IMR-90 (cell line): ENCODE measurements at regions not wholly inside any gene's neighbourhood (a gene's known extent, or its start where the extent isn't known, plus 50 kb on each side); places are given as distances from the start of the nearest gene placed in this dataset.

Experiments used
- ATAC-seq: fragments of 200-7000 bp; cut with Tn5 transposase; 2 replicates; pipeline ENCODE4 v1.9.1; 2020; ENCODE audit warnings: low read depth, mild to moderate bottlenecking, moderate library complexity
- BruUV-seq: library from RNA; stranded (reverse); fragments of 400-500 nt; replicated peaks from 2 replicates; lab custom pipeline; 2021; lab: Mats Ljungman, UMichigan
- CTCF ChIA-PET: fragments of 300-600 bp; formaldehyde crosslinking; extraction: SDS; loops from one replicate; lab custom pipeline; 2021; ENCODE audit warnings: antibody characterized with exemption; lab: Yijun Ruan, JAX
- POLR2A ChIA-PET: fragments of 300-600 bp; sonication (Branson Sonifier 250); formaldehyde crosslinking; loops from one replicate; lab custom pipeline; 2022; ENCODE audit warnings: antibody characterized with exemption; ENCODE audit not compliant: unreplicated experiment; lab: Charles Lee
- DNase-seq: peaks from one replicate; pipeline ENCODE4 v3.0.0; 2013
- H2AFZ ChIP-seq: replicated peaks from 2 replicates; pipeline ENCODE3; 2013; ENCODE audit warnings: low read length, mild to moderate bottlenecking; ENCODE audit not compliant: poor library complexity
- H2AK5ac ChIP-seq: 2 replicates; pipeline ENCODE4 v1.6.1; 2013; ENCODE audit warnings: low read depth, low read length, inconsistent platforms
- H2AK9ac ChIP-seq: replicated peaks from 2 replicates; pipeline ENCODE3; 2013; ENCODE audit warnings: mild to moderate bottlenecking, low read depth, low read length, moderate library complexity; ENCODE audit not compliant: poor library complexity
- H2BK120ac ChIP-seq: 2 replicates; pipeline ENCODE4 v1.6.1; 2013; ENCODE audit warnings: low read depth, low read length, inconsistent platforms
- H2BK15ac ChIP-seq: 3 replicates; pipeline ENCODE4 v1.6.1; 2013; ENCODE audit warnings: low read depth, low read length, inconsistent platforms
- H2BK20ac ChIP-seq: 2 replicates; pipeline ENCODE4 v1.6.1; 2013; ENCODE audit warnings: low read depth, mild to moderate bottlenecking, inconsistent platforms, low read length, moderate library complexity
- H2BK5ac ChIP-seq: 2 replicates; pipeline ENCODE4 v1.6.1; 2013; ENCODE audit warnings: mild to moderate bottlenecking, low read depth, low read length, inconsistent platforms; ENCODE audit not compliant: poor library complexity, severe bottlenecking
- H3K14ac ChIP-seq: replicated peaks from 2 replicates; pipeline ENCODE4 v1.6.1; 2013; ENCODE audit warnings: low read depth, low read length, inconsistent platforms
- H3K18ac ChIP-seq: 2 replicates; pipeline ENCODE4 v1.6.1; 2013; ENCODE audit warnings: low read depth, low read length, control low read depth
- H3K23ac ChIP-seq: 2 replicates; pipeline ENCODE4 v1.6.1; 2013; ENCODE audit warnings: low read depth, low read length, inconsistent platforms
- H3K27ac ChIP-seq: 2 replicates; pipeline ENCODE4 v1.5.1; 2013; ENCODE audit warnings: mild to moderate bottlenecking, control low read depth, low read length; ENCODE audit not compliant: insufficient read depth
- H3K27me3 ChIP-seq: 2 replicates; pipeline ENCODE4 v1.6.1; 2013; ENCODE audit warnings: low read length; ENCODE audit not compliant: control insufficient read depth, insufficient read depth
- H3K36me3 ChIP-seq: 2 replicates; pipeline ENCODE4 v1.6.1; 2013; ENCODE audit warnings: low read length, mixed read lengths; ENCODE audit not compliant: control insufficient read depth, insufficient read depth
- H3K4ac ChIP-seq: 2 replicates; pipeline ENCODE4 v1.6.1; 2013; ENCODE audit warnings: low read depth, low read length, inconsistent platforms
- H3K4me1 ChIP-seq: 2 replicates; pipeline ENCODE4 v1.6.1; 2013; ENCODE audit warnings: low read length, mixed read lengths; ENCODE audit not compliant: control insufficient read depth, insufficient read depth
- H3K4me2 ChIP-seq: 2 replicates; pipeline ENCODE4 v1.6.1; 2013; ENCODE audit warnings: low read depth, mild to moderate bottlenecking, control low read depth, low read length, moderate library complexity
- H3K4me3 ChIP-seq: 2 replicates; pipeline ENCODE4 v1.5.1; 2013; ENCODE audit warnings: low read depth, mild to moderate bottlenecking, control low read depth, low read length, moderate library complexity; ENCODE audit not compliant: insufficient read depth
- H3K56ac ChIP-seq: 2 replicates; pipeline ENCODE4 v1.6.1; 2013; ENCODE audit warnings: low read length, inconsistent platforms; ENCODE audit not compliant: insufficient read depth; ENCODE audit errors: extremely low read depth
- H3K79me1 ChIP-seq, 2 experiments: 2 replicates each; pipeline ENCODE4 v1.6.1; 2013; ENCODE audit warnings: low read length in 2 of 2, inconsistent platforms in 1 of 2, low read depth in 1 of 2
- H3K9ac ChIP-seq: 2 replicates; pipeline ENCODE4 v1.6.1; 2013; ENCODE audit warnings: low read depth, low read length, control low read depth
- H3K9me1 ChIP-seq: 2 replicates; pipeline ENCODE4 v1.6.1; 2013; ENCODE audit warnings: low read length, inconsistent platforms; ENCODE audit not compliant: insufficient read depth
- H3K9me3 ChIP-seq: 2 replicates; pipeline ENCODE4 v1.6.1; 2013; ENCODE audit warnings: low read length; ENCODE audit not compliant: control insufficient read depth, insufficient read depth
- H4K20me1 ChIP-seq: 2 replicates; pipeline ENCODE4 v1.6.1; 2013; ENCODE audit warnings: low read length, inconsistent platforms; ENCODE audit not compliant: insufficient read depth
- H4K5ac ChIP-seq: 2 replicates; pipeline ENCODE4 v1.6.1; 2013; ENCODE audit warnings: mild to moderate bottlenecking, low read depth, low read length, control low read depth
- H4K8ac ChIP-seq, 2 experiments: 2 replicates each; pipeline ENCODE4 v1.6.1; 2013; ENCODE audit warnings: low read depth in 2 of 2, low read length in 2 of 2, control low read depth in 1 of 2, inconsistent platforms in 1 of 2
- H4K91ac ChIP-seq: 2 replicates; pipeline ENCODE4 v1.6.1; 2013; ENCODE audit warnings: low read depth, low read length, inconsistent platforms; ENCODE audit not compliant: insufficient read depth
- BHLHE40 ChIP-seq: fragments of 150-350 bp; IDR thresholded peaks from 2 replicates; pipeline ENCODE4 v1.6.1; 2016; ENCODE audit warnings: mild to moderate bottlenecking, low read depth, low read length
- CTCF ChIP-seq: conservative IDR thresholded peaks from 2 replicates; pipeline ENCODE4 v1.5.1; 2012; ENCODE audit warnings: mild to moderate bottlenecking, low read depth, low read length, improper control_type of control experiment
- FOS ChIP-seq: fragments of 150-350 bp; IDR thresholded peaks from 2 replicates; pipeline ENCODE4 v1.6.1; 2016; ENCODE audit warnings: low read depth, low read length
- MAFK ChIP-seq: IDR thresholded peaks from 2 replicates; pipeline ENCODE4 v1.6.1; 2012; ENCODE audit warnings: low read depth, low read length, improper control_type of control experiment
- MAZ ChIP-seq: IDR thresholded peaks from 2 replicates; pipeline ENCODE4 v1.6.1; 2012; ENCODE audit warnings: low read depth, mild to moderate bottlenecking, low read length, improper control_type of control experiment, moderate library complexity, borderline replicate concordance
- MXI1 ChIP-seq: IDR thresholded peaks from 2 replicates; pipeline ENCODE4 v1.6.1; 2012; ENCODE audit warnings: low read depth, mild to moderate bottlenecking, low read length, moderate library complexity, borderline replicate concordance
- NFE2L2 ChIP-seq: fragments of 150-350 bp; IDR thresholded peaks from 2 replicates; pipeline ENCODE4 v1.6.1; 2016; ENCODE audit warnings: low read depth, mild to moderate bottlenecking, low read length
- POLR2A ChIP-seq: IDR thresholded peaks from 2 replicates; pipeline ENCODE4 v1.6.1; 2012; ENCODE audit warnings: mild to moderate bottlenecking, low read depth, low read length
- SMC3 ChIP-seq: fragments of 150-350 bp; IDR thresholded peaks from 2 replicates; pipeline ENCODE4 v1.6.1; 2016; ENCODE audit warnings: low read depth, mild to moderate bottlenecking, antibody characterized with exemption, low read length, moderate library complexity
- WGBS, 2 experiments: methylation state at CpG; one replicate each; pipeline versions ENCODE4 v1.1.5 to v1.1.7; 2013; ENCODE audit warnings: missing lambda C conversion rate in 2 of 2; ENCODE audit not compliant: insufficient read length in 1 of 2; ENCODE audit errors: extremely low coverage in 2 of 2; 5-methylcytosine and 5-hydroxymethylcytosine counted together
- dilution Hi-C: fragments of 300-500 bp; cut with HindIII; formaldehyde crosslinking; loops from one replicate; pipeline ENCODE4 v1.14.3; 2018; ENCODE audit warnings: low sequenced_read_pairs; ENCODE audit not compliant: unreplicated experiment
- in situ Hi-C: fragments of 300-500 bp; cut with MboI; formaldehyde crosslinking; loops from 3 replicates; pipeline ENCODE4 v1.14.3; 2019; ENCODE audit warnings: low sequenced_read_pairs, inconsistent platforms, mixed read lengths
- intact Hi-C: fragments of 100-400 bp; cut with micrococcal nuclease; formaldehyde crosslinking; loops from 2 replicates; pipeline ENCODE4 v1.10.0; 2022
- TF ChIP-seq, protein P1 (sequence below): fragments of 150-350 bp; IDR thresholded peaks from 2 replicates; pipeline ENCODE4 v1.6.1; 2017; ENCODE audit warnings: mild to moderate bottlenecking, antibody characterized with exemption, low read length, low read depth

DNA sequence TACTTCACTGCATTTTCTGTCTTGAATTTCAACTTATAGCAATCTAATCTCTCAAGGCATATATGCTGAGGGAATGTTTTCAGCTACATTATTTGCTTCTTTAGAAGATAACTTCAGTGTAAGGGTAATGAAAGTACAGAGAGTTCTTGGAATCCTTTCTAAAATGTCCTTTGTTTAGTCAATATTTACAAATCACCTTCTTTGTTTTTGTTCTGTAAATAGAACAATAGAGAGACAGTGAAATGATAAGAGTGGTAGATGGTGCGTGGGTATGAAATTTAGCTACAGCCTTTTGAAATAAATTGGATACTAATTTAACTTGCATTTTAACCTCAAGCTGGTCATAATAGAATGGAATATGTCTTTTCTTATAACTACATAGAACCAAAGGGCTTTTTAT, 171.1 kb upstream of the MARCKS start:
- Histone ChIP-seq H3K4me2 (no peak overlapping the region), H2BK120ac (no peak overlapping the region), H2BK20ac (no peak overlapping the region), H3K23ac (no peak overlapping the region), H3K56ac (no peak overlapping the region), H3K4ac (no peak overlapping the region), H2AFZ (no peak overlapping the region), H3K9me3 (no peaks in the 10 kb centered on the region), H3K27ac (no peak overlapping the region), H4K20me1 (no peaks in the 10 kb centered on the region), H3K27me3 (peaks cover 6% of the 10 kb centered on the region; the same call in 1 of the 2 replicates), H3K79me1 (no peaks in the 10 kb centered on the region), H2BK15ac (no peak overlapping the region), H4K91ac (no peak overlapping the region), H2AK9ac (no peak overlapping the region), H4K5ac (no peak overlapping the region), H3K14ac (no peak overlapping the region), H3K4me1 (peaks cover 3% of the 10 kb centered on the region), H3K18ac (no peak overlapping the region), H3K4me3 (no peak overlapping the region), H3K9me1 (no peaks in the 10 kb centered on the region), H2AK5ac (no peak overlapping the region), H3K9ac (no peak overlapping the region), H4K8ac (no peak overlapping the region), H2BK5ac (no peak overlapping the region), H3K36me3 (no peaks in the 10 kb centered on the region)
- dilution Hi-C loops (no loop called here), intact Hi-C loops (no loop called here), in situ Hi-C loops (no loop called here)
- no CpG with 5 or more reads among the region's 1 CpG for WGBS, 2 experiments
- ChIA-PET POLR2A (no interaction called here), CTCF (no interaction called here)
- ATAC-seq, result no peak
- TF ChIP-seq SMC3 (no peak), BHLHE40 (no peak), MAFK (no peak), MXI1 (no peak), POLR2A (no peak), FOS (no peak), MAZ (no peak), NFE2L2 (no peak), CTCF (no peak)
- TF ChIP-seq, protein P1, sequence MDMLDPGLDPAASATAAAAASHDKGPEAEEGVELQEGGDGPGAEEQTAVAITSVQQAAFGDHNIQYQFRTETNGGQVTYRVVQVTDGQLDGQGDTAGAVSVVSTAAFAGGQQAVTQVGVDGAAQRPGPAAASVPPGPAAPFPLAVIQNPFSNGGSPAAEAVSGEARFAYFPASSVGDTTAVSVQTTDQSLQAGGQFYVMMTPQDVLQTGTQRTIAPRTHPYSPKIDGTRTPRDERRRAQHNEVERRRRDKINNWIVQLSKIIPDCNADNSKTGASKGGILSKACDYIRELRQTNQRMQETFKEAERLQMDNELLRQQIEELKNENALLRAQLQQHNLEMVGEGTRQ, result no peak
- DNase-seq, result no peak
- no TSS peak for BruUV-seq
